ENCODE measurements at regions not wholly inside any gene's neighbourhood (a gene's known extent, or its start where the extent isn't known, plus 50 kb on each side); places are given as distances from the start of the nearest gene placed in this dataset.

- no CpG with 5 or more reads among the region's 1 CpG for WGBS (ENCODE audit: insufficient coverage)
Measured at GRCh38 chr6:114600381-114600780, 257.6 kb upstream of the HS3ST5 start.

GRCh38 chr6:114595591-114595990, 252.8 kb upstream of the HS3ST5 start:
- no peaks in the 10 kb centered on the region for H3K27me3 Mint-ChIP-seq (ENCODE audit: low read depth in 3 of 3)
- TF ChIP-seq, protein P1, sequence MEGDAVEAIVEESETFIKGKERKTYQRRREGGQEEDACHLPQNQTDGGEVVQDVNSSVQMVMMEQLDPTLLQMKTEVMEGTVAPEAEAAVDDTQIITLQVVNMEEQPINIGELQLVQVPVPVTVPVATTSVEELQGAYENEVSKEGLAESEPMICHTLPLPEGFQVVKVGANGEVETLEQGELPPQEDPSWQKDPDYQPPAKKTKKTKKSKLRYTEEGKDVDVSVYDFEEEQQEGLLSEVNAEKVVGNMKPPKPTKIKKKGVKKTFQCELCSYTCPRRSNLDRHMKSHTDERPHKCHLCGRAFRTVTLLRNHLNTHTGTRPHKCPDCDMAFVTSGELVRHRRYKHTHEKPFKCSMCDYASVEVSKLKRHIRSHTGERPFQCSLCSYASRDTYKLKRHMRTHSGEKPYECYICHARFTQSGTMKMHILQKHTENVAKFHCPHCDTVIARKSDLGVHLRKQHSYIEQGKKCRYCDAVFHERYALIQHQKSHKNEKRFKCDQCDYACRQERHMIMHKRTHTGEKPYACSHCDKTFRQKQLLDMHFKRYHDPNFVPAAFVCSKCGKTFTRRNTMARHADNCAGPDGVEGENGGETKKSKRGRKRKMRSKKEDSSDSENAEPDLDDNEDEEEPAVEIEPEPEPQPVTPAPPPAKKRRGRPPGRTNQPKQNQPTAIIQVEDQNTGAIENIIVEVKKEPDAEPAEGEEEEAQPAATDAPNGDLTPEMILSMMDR (IDR thresholded peaks at IDR 0.05): no peak
- WGBS (ENCODE audit: insufficient coverage): no CpG with 5 or more reads among the region's 2 CpGs

More at GRCh38 chr6:114600381-114600780, 257.6 kb upstream of the HS3ST5 start:
- Histone ChIP-seq H3K4me2 (replicated peaks; ENCODE audit: extremely low read depth, low read length, poor library complexity, severe bottlenecking) (no peak overlapping the region), H3K9ac (ENCODE audit: insufficient read depth, low read length, poor library complexity, severe bottlenecking) (no peak overlapping the region), H3K9me3 (replicated peaks in 1 of 2; ENCODE audit: control insufficient read depth in 1 of 2, insufficient read depth in 1 of 2, low read length in 2 of 2) (no peaks in the 10 kb centered on the region), H4K20me1 (ENCODE audit: insufficient read depth, low read length) (no peaks in the 10 kb centered on the region), H3K27ac (ENCODE audit: low read depth in 1 of 2, low read length in 2 of 2) (no peak overlapping the region), H3K4me3 (replicated peaks in 1 of 3; ENCODE audit: low read depth in 2 of 3, low read length in 3 of 3) (no peak overlapping the region), H3K4me1 (ENCODE audit: control insufficient read depth in 1 of 2, insufficient read depth in 2 of 2, low read length in 2 of 2) (no peaks in the 10 kb centered on the region), H3K79me2 (ENCODE audit: insufficient read depth, low read length) (no peaks in the 10 kb centered on the region), H3K27me3 (ENCODE audit: control insufficient read depth in 2 of 2, insufficient read depth in 2 of 2, low read length in 2 of 2) (no peaks in the 10 kb centered on the region), H3K36me3 (replicated peaks in 1 of 2; ENCODE audit: control insufficient read depth in 1 of 2, insufficient read depth in 2 of 2, low read length in 2 of 2) (no peaks in the 10 kb centered on the region), H2AFZ (ENCODE audit: insufficient read depth, low read depth, low read length, poor library complexity, severe bottlenecking) (no peak overlapping the region)
- no peak for DNase-seq
- Mint-ChIP-seq H3K9me3 (peaks cover 0 to 3% (median 2%) of the 10 kb centered on the region in 7 donors), H3K4me3 (no peak overlapping the region), H3K4me1 (no peaks in the 10 kb centered on the region), H3K27ac (no peak overlapping the region), H3K27me3 (ENCODE audit: low read depth in 3 of 3) (peaks cover 0 to 2% (median 0%) of the 10 kb centered on the region in 3 donors), H3K36me3 (no peaks in the 10 kb centered on the region)
- TF ChIP-seq, protein P1 (IDR thresholded peaks at IDR 0.05): no peak
- intact Hi-C loops (cut with micrococcal nuclease): no loop called here

More at GRCh38 chr6:114595591-114595990, 252.8 kb upstream of the HS3ST5 start:
- Mint-ChIP-seq H3K4me1 (no peaks in the 10 kb centered on the region), H3K4me3 (no peak overlapping the region), H3K9me3 (peaks cover 0 to 4% (median 0%) of the 10 kb centered on the region in 7 donors), H3K27ac (no peak overlapping the region), H3K36me3 (no peaks in the 10 kb centered on the region)
- Histone ChIP-seq H3K9ac (ENCODE audit: insufficient read depth, low read length, poor library complexity, severe bottlenecking) (no peak overlapping the region), H3K79me2 (ENCODE audit: insufficient read depth, low read length) (no peaks in the 10 kb centered on the region), H3K4me1 (ENCODE audit: control insufficient read depth in 1 of 2, insufficient read depth in 2 of 2, low read length in 2 of 2) (no peaks in the 10 kb centered on the region), H3K27me3 (ENCODE audit: control insufficient read depth in 2 of 2, insufficient read depth in 2 of 2, low read length in 2 of 2) (no peaks in the 10 kb centered on the region), H3K4me3 (replicated peaks in 1 of 3; ENCODE audit: low read depth in 2 of 3, low read length in 3 of 3) (no peak overlapping the region), H4K20me1 (ENCODE audit: insufficient read depth, low read length) (no peaks in the 10 kb centered on the region), H3K9me3 (replicated peaks in 1 of 2; ENCODE audit: control insufficient read depth in 1 of 2, insufficient read depth in 1 of 2, low read length in 2 of 2) (peaks cover 0 to 5% of the 10 kb centered on the region in 2 donors), H3K4me2 (replicated peaks; ENCODE audit: extremely low read depth, low read length, poor library complexity, severe bottlenecking) (no peak overlapping the region), H2AFZ (ENCODE audit: insufficient read depth, low read depth, low read length, poor library complexity, severe bottlenecking) (no peak overlapping the region), H3K36me3 (replicated peaks in 1 of 2; ENCODE audit: control insufficient read depth in 1 of 2, insufficient read depth in 2 of 2, low read length in 2 of 2) (no peaks in the 10 kb centered on the region), H3K27ac (ENCODE audit: low read depth in 1 of 2, low read length in 2 of 2) (no peak overlapping the region)
- DNase-seq: no peak
- intact Hi-C loops (cut with micrococcal nuclease): no loop called here
